ENCODE measurements at regions not wholly inside any gene's neighbourhood (a gene's known extent, or its start where the extent isn't known, plus 50 kb on each side); places are given as distances from the start of the nearest gene placed in this dataset.

- Mint-ChIP-seq H3K27me3 (ENCODE audit: insufficient read depth, low read depth, poor library complexity) (no peaks in the 10 kb centered on the region), H3K4me3 (no peak overlapping the region), H3K9me3 (no peaks in the 10 kb centered on the region; the same call in 2 of the 3 replicates), H3K27ac (no peak overlapping the region), H3K36me3 (ENCODE audit: low read depth) (no peaks in the 10 kb centered on the region), H3K4me1 (peaks cover 3% of the 10 kb centered on the region; the same call in 1 of the 3 replicates)
- no peaks in the 10 kb centered on the region for H3K36me3 ChIP-seq (ENCODE audit: insufficient read depth)
- H3K4me2 ChIP-seq = no peak overlapping the region
- TF ChIP-seq CREB1 (CRISPR knock-in tag; IDR thresholded peaks at IDR 0.05; ENCODE audit: low read depth) = no peak
- TF ChIP-seq JUNB (IDR thresholded peaks at IDR 0.05; ENCODE audit: unreplicated experiment) = no peak
- TF ChIP-seq CTCF (conservative IDR thresholded peaks at IDR 0.05; ENCODE audit: low read depth in 2 of 2) = no peak
- no peak for TF ChIP-seq NANOG (IDR thresholded peaks at IDR 0.05; ENCODE audit: borderline replicate concordance)
- TF ChIP-seq EZH2phosphoT487 (IDR thresholded peaks at IDR 0.05; ENCODE audit: unreplicated experiment) = no peak
- no peak for TF ChIP-seq ETS1 (IDR thresholded peaks at IDR 0.05)
- TF ChIP-seq STAT1 (IDR thresholded peaks at IDR 0.05; ENCODE audit: unreplicated experiment) = no peak
- no peak for TF ChIP-seq ZNF331 (CRISPR knock-in tag; IDR thresholded peaks at IDR 0.05; ENCODE audit: low read depth)
- TF ChIP-seq ZNF114 (CRISPR knock-in tag; IDR thresholded peaks at IDR 0.05) = no peak
- no peak for TF ChIP-seq ZNF462 (CRISPR knock-in tag; IDR thresholded peaks at IDR 0.05)
- no peak for TF ChIP-seq EZH2 (IDR thresholded peaks at IDR 0.05; ENCODE audit: low read depth, unreplicated experiment)
- TF ChIP-seq POLR2AphosphoS5 (IDR thresholded peaks at IDR 0.05; ENCODE audit: low read depth) = no peak
- TF ChIP-seq, protein P1, sequence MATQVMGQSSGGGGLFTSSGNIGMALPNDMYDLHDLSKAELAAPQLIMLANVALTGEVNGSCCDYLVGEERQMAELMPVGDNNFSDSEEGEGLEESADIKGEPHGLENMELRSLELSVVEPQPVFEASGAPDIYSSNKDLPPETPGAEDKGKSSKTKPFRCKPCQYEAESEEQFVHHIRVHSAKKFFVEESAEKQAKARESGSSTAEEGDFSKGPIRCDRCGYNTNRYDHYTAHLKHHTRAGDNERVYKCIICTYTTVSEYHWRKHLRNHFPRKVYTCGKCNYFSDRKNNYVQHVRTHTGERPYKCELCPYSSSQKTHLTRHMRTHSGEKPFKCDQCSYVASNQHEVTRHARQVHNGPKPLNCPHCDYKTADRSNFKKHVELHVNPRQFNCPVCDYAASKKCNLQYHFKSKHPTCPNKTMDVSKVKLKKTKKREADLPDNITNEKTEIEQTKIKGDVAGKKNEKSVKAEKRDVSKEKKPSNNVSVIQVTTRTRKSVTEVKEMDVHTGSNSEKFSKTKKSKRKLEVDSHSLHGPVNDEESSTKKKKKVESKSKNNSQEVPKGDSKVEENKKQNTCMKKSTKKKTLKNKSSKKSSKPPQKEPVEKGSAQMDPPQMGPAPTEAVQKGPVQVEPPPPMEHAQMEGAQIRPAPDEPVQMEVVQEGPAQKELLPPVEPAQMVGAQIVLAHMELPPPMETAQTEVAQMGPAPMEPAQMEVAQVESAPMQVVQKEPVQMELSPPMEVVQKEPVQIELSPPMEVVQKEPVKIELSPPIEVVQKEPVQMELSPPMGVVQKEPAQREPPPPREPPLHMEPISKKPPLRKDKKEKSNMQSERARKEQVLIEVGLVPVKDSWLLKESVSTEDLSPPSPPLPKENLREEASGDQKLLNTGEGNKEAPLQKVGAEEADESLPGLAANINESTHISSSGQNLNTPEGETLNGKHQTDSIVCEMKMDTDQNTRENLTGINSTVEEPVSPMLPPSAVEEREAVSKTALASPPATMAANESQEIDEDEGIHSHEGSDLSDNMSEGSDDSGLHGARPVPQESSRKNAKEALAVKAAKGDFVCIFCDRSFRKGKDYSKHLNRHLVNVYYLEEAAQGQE (IDR thresholded peaks at IDR 0.05; ENCODE audit: unreplicated experiment) = no peak
- H3K79me2 ChIP-seq (replicated peaks; ENCODE audit: insufficient read depth) = no peaks in the 10 kb centered on the region
- H3K27me3 ChIP-seq (ENCODE audit: insufficient read depth) = no peaks in the 10 kb centered on the region
- no peak overlapping the region for H3K27ac ChIP-seq (ENCODE audit: low read depth)
- H2AFZ ChIP-seq = peak overlapping the region; percentile 70
- no peaks in the 10 kb centered on the region for H4K20me1 ChIP-seq (replicated peaks; ENCODE audit: insufficient read depth)
- H3F3A ChIP-seq (replicated peaks; ENCODE audit: low read depth) = no peaks in the 10 kb centered on the region
- H3K4me1 ChIP-seq (ENCODE audit: insufficient read depth) = no peaks in the 10 kb centered on the region
- H3K9me2 ChIP-seq (ENCODE audit: insufficient read depth) = no peaks in the 10 kb centered on the region
- no peak overlapping the region for H3K4me3 ChIP-seq
- ATAC-seq = no peak
- DNase-seq (ENCODE audit: low spot score) = no peak
Observed at GRCh38 chr17:70307430-70308225, 138.3 kb downstream of the KCNJ2 start.

Measured in GM23338 (cell line).